HT-29 (cell line): ENCODE measurements at regions not wholly inside any gene's neighbourhood (a gene's known extent, or its start where the extent isn't known, plus 50 kb on each side); places are given as distances from the start of the nearest gene placed in this dataset.

ENCODE experiments used
- DNase-seq: peaks from one replicate; pipeline ENCODE4 v3.0.0-alpha.2; 2015; ENCODE audit warnings: low spot score

GRCh38 chr17:79521225-79521624 lies 89.6 kb downstream of the RBFOX3 start:
- no peak for DNase-seq

GRCh38 chr17:79520167-79521165 lies 90.4 kb downstream of the RBFOX3 start:
- DNase-seq = no peak

GRCh38 chr17:79519601-79520000 lies 91.2 kb downstream of the RBFOX3 start:
- DNase-seq = no peak

GRCh38 chr17:79518585-79519523 lies 92.0 kb downstream of the RBFOX3 start:
- DNase-seq = no peak

- DNase-seq = no peak
These were observed 92.8 kb downstream of the RBFOX3 start for GRCh38 chr17:79517827-79518584.

GRCh38 chr17:79515646-79516571 lies 94.9 kb downstream of the RBFOX3 start:
- DNase-seq = no peak

- no peak for DNase-seq
These were observed 95.7 kb downstream of the RBFOX3 start for GRCh38 chr17:79515110-79515509.

GRCh38 chr17:79513820-79514535 lies 96.9 kb downstream of the RBFOX3 start:
- no peak for DNase-seq

GRCh38 chr17:79513206-79513605 lies 97.6 kb downstream of the RBFOX3 start:
- DNase-seq = no peak

GRCh38 chr17:79511471-79511870 lies 99.4 kb downstream of the RBFOX3 start:
- DNase-seq = no peak

GRCh38 chr17:79510071-79510470 lies 100.8 kb downstream of the RBFOX3 start:
- DNase-seq = no peak

GRCh38 chr17:79509490-79509889 lies 101.4 kb downstream of the RBFOX3 start:
- no peak for DNase-seq

- no peak for DNase-seq
These were observed 101.8 kb downstream of the RBFOX3 start for GRCh38 chr17:79509008-79509407.

- no peak for DNase-seq
These were observed 102.5 kb downstream of the RBFOX3 start for GRCh38 chr17:79508291-79508716.

- no peak for DNase-seq
These were observed 103.9 kb downstream of the RBFOX3 start for GRCh38 chr17:79506955-79507354.

- no peak for DNase-seq
These were observed 104.5 kb downstream of the RBFOX3 start for GRCh38 chr17:79506150-79506870.

GRCh38 chr17:79505199-79505598 lies 105.7 kb downstream of the RBFOX3 start:
- no peak for DNase-seq

GRCh38 chr17:79504181-79504605 lies 106.7 kb downstream of the RBFOX3 start:
- DNase-seq = peak; percentile 5
